Colonic mucosa (tissue), 4 donors: ENCODE measurements at regions not wholly inside any gene's neighbourhood (a gene's known extent, or its start where the extent isn't known, plus 50 kb on each side); places are given as distances from the start of the nearest gene placed in this dataset.

Source experiments
- DNase-seq: peaks from one replicate; pipeline ENCODE4 v3.0.0-alpha.2; 2020
- H3K27ac ChIP-seq: fragments of 200-600 bp; one replicate; pipeline ENCODE4 v1.8.0; 2021
- H3K27me3 ChIP-seq: fragments of 200-600 bp; one replicate; pipeline ENCODE4 v1.8.0; 2021
- H3K36me3 ChIP-seq: fragments of 200-600 bp; one replicate; pipeline ENCODE4 v1.8.0; 2021
- H3K4me1 ChIP-seq: fragments of 200-600 bp; one replicate; pipeline ENCODE4 v1.8.0; 2021; ENCODE audit warnings: mild to moderate bottlenecking
- H3K4me3 ChIP-seq: fragments of 200-600 bp; one replicate; pipeline ENCODE4 v1.8.0; 2021
- H3K9ac ChIP-seq, 2 donors: one replicate each; pipeline ENCODE4 v1.7.0; 2013; ENCODE audit warnings: control low read depth in 2 of 2, low read depth in 2 of 2, low read length in 2 of 2
- H3K9me3 ChIP-seq: fragments of 200-600 bp; one replicate; pipeline ENCODE4 v1.8.0; 2021
- CTCF ChIP-seq: fragments of 200-600 bp; IDR thresholded peaks from one replicate; pipeline ENCODE4 v1.8.0; 2022; ENCODE audit warnings: antibody characterized with exemption, mild to moderate bottlenecking
- intact Hi-C: fragments of 100-400 bp; cut with DNase I; formaldehyde crosslinking; loops from one replicate; pipeline ENCODE4 v1.14.1; 2022
- donor health status: healthy.
- donor health status: DM: no; HTN: no; CAD: no.
- donor health status: DM: no; HTN: no; CAD: no.

- no peak for DNase-seq
- Histone ChIP-seq H3K27me3 (no peaks in the 10 kb centered on the region), H3K36me3 (no peaks in the 10 kb centered on the region), H3K9me3 (no peaks in the 10 kb centered on the region), H3K4me1 (no peaks in the 10 kb centered on the region), H3K4me3 (no peak overlapping the region), H3K27ac (no peak overlapping the region), H3K9ac (no peak overlapping the region)
- intact Hi-C loops: no loop called here
- TF ChIP-seq CTCF: no peak
Observed at GRCh38 chr7:32412471-32412870, 77.7 kb downstream of the LSM5 start.

GRCh38 chr7:32410545-32410944 is 79.6 kb downstream of the LSM5 start:
- no peaks in the 10 kb centered on the region for H3K9me3 ChIP-seq
- H3K36me3 ChIP-seq: no peaks in the 10 kb centered on the region
- no peak overlapping the region for H3K4me3 ChIP-seq
- no peaks in the 10 kb centered on the region for H3K27me3 ChIP-seq
- no peak for TF ChIP-seq CTCF
- H3K27ac ChIP-seq: no peak overlapping the region
- no peaks in the 10 kb centered on the region for H3K4me1 ChIP-seq
- DNase-seq: no peak
- intact Hi-C loops: no loop called here
- no peak overlapping the region for H3K9ac ChIP-seq

GRCh38 chr7:32406386-32406785 is 83.8 kb downstream of the LSM5 start:
- Histone ChIP-seq H3K9me3 (no peaks in the 10 kb centered on the region), H3K36me3 (no peaks in the 10 kb centered on the region), H3K9ac (no peak overlapping the region), H3K27me3 (no peaks in the 10 kb centered on the region), H3K4me1 (no peaks in the 10 kb centered on the region), H3K4me3 (no peak overlapping the region), H3K27ac (no peak overlapping the region)
- intact Hi-C loops: no loop called here
- TF ChIP-seq CTCF: no peak
- no peak for DNase-seq

DNA sequence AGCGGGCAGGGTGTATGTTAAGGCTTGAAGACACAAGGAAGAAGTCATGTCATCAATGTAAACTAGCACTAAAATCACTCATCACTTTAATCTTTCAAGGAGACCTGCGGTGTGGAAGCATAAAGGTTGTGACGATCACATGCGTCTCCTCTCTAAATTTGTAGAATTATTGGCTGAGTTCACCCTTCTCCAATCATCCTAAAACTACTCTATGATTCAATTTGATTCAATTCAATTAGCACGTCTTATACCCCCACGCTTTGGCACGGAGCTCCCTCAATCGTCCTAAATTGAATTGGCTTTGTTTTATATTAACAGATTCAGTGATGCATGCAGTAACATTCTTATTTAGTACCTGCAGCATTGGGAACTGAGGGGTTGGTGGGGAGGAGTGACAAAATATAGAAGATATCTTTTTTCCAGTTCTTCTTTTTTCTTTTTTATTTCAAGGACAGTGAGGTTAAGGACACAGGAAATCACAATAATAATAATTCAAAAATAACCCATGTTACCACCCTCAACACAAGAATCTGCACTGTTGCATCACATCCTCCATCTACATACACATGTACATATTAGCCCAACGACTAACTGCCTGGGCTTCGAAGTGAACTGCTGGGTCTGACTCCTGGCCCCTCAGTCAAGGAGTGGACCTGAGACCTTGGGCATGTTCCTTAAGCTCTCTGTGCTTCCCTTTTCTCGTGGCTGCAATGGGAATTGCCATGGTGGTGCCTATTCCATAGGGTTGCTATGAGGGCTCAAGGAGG is 86.5 kb downstream of the LSM5 start:
- H3K9me3 ChIP-seq: no peaks in the 10 kb centered on the region
- no peak overlapping the region for H3K27ac ChIP-seq
- intact Hi-C loops: no loop called here
- no peak for DNase-seq
- H3K27me3 ChIP-seq: no peaks in the 10 kb centered on the region
- no peaks in the 10 kb centered on the region for H3K36me3 ChIP-seq
- TF ChIP-seq CTCF: no peak
- no peak overlapping the region for H3K9ac ChIP-seq
- H3K4me3 ChIP-seq: no peak overlapping the region
- no peaks in the 10 kb centered on the region for H3K4me1 ChIP-seq

DNA sequence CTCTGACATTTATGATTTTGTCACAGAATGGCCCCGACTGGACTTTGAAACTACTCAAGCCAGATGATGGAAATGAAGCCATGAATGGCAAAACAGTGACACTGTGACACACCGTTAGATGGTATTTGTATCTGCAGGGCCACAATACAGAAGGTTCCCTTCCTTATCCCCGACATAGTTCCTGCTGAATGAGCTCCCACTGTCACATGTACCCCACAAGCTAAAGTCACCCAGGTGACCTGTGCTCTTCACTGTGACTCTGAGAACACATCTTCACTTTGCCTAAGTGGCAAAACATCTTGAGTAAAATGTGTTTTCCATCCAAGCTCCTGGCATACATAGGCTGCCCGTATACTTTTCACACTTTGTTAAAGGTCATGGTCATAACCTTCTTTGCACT is 89.5 kb downstream of the LSM5 start:
- TF ChIP-seq CTCF: no peak
- no peaks in the 10 kb centered on the region for H3K36me3 ChIP-seq
- no peak for DNase-seq
- no peak overlapping the region for H3K4me3 ChIP-seq
- H3K9me3 ChIP-seq: no peaks in the 10 kb centered on the region
- no peaks in the 10 kb centered on the region for H3K27me3 ChIP-seq
- H3K4me1 ChIP-seq: no peaks in the 10 kb centered on the region
- no peak overlapping the region for H3K9ac ChIP-seq
- H3K27ac ChIP-seq: no peak overlapping the region
- intact Hi-C loops: no loop called here
